C4-2B (cell line): ENCODE measurements at regions not wholly inside any gene's neighbourhood (a gene's known extent, or its start where the extent isn't known, plus 50 kb on each side); places are given as distances from the start of the nearest gene placed in this dataset.

Experiments used
- ZFX ChIP-seq: fragments of 450-650 bp; IDR thresholded peaks from 2 replicates; pipeline ENCODE4 v1.6.1; 2017
- TF ChIP-seq, protein P1 (sequence below): fragments of 450-650 bp; conservative IDR thresholded peaks from 2 replicates; pipeline ENCODE4 v1.5.1; 2017; ENCODE audit warnings: mild to moderate bottlenecking

DNA sequence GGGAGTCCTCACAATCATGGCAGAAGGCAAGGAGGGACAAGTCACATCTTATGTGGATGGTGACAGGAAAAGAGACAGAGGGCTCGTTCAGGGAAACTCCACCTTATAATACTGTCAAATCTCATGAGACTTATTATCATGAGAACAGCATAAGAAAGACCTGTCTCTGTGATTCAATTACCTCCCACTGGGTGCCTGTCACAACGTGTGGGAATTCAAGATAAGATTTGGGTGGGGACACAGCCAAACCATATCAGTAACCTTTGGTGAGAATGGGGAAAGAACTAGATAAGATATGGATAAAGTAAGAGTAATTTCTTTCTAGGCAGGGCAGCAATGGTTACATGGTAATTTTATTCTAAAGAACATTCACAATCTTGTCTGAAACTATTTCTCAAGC, 344.9 kb upstream of the KLF12 start:
- TF ChIP-seq, protein P1, sequence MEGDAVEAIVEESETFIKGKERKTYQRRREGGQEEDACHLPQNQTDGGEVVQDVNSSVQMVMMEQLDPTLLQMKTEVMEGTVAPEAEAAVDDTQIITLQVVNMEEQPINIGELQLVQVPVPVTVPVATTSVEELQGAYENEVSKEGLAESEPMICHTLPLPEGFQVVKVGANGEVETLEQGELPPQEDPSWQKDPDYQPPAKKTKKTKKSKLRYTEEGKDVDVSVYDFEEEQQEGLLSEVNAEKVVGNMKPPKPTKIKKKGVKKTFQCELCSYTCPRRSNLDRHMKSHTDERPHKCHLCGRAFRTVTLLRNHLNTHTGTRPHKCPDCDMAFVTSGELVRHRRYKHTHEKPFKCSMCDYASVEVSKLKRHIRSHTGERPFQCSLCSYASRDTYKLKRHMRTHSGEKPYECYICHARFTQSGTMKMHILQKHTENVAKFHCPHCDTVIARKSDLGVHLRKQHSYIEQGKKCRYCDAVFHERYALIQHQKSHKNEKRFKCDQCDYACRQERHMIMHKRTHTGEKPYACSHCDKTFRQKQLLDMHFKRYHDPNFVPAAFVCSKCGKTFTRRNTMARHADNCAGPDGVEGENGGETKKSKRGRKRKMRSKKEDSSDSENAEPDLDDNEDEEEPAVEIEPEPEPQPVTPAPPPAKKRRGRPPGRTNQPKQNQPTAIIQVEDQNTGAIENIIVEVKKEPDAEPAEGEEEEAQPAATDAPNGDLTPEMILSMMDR, result no peak
- TF ChIP-seq ZFX, result no peak
